ENCODE measurements at regions not wholly inside any gene's neighbourhood (a gene's known extent, or its start where the extent isn't known, plus 50 kb on each side); places are given as distances from the start of the nearest gene placed in this dataset.

DNA sequence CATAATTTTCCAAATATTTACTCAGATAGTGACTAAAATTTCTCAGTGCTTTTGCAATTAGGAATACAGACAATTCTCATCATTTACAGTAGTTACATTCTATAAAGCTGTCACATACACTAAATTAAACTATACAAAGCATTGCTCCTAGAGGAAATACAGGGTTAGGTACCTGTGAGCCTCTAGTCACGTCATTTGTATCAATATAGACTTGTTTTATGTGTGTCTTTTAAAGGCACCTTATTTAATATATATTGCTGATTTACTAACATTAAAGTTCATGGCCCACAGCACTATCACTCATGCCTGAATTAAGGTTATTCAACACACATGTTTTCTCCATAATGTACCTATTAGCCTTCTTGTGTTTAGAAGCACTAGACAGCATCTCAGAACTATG, 78.7 kb downstream of the PABPC4L start:
- TF ChIP-seq, protein P1, sequence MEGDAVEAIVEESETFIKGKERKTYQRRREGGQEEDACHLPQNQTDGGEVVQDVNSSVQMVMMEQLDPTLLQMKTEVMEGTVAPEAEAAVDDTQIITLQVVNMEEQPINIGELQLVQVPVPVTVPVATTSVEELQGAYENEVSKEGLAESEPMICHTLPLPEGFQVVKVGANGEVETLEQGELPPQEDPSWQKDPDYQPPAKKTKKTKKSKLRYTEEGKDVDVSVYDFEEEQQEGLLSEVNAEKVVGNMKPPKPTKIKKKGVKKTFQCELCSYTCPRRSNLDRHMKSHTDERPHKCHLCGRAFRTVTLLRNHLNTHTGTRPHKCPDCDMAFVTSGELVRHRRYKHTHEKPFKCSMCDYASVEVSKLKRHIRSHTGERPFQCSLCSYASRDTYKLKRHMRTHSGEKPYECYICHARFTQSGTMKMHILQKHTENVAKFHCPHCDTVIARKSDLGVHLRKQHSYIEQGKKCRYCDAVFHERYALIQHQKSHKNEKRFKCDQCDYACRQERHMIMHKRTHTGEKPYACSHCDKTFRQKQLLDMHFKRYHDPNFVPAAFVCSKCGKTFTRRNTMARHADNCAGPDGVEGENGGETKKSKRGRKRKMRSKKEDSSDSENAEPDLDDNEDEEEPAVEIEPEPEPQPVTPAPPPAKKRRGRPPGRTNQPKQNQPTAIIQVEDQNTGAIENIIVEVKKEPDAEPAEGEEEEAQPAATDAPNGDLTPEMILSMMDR (IDR thresholded peaks at IDR 0.05): no peak
- no peak for TF ChIP-seq POLR2A (IDR thresholded peaks at IDR 0.05)

Measured in ovary (tissue), 3 donors.